ENCODE measurements at regions not wholly inside any gene's neighbourhood (a gene's known extent, or its start where the extent isn't known, plus 50 kb on each side); places are given as distances from the start of the nearest gene placed in this dataset.

DNA sequence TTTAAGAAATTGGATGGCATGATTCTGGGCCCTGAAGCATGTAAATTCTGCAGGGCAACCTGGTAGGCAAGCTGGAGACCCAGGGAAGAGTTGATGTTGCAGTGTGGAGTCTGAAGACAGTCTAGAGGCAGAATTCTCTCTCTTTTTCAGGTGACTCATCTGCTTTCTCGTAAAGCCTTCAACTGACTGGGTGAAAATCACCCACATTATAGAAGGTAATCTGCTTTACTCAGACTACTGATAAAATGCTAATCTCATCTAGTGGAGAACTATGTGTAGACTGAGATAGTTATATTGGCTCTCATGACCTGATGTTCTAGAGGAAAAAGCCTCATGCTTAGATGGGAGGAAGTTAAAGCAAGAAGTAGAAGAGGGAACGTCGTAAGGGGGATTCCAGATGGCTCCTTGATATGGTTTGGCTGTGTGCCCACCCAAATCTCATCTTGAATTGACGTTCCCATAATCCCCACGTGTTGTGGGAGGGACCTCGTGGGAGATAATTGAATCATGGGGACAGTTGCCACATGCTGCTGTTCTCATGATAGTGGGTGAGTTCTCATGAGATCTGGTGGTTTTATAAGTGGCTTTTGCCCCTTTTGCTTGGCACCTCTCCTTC lies 723.8 kb downstream of the BCL11B start:
- no peaks in the 10 kb centered on the region for H3K79me1 ChIP-seq (ENCODE audit: low read depth in 1 of 2, low read length in 2 of 2)
- ATAC-seq (ENCODE audit: low read depth) (no peak), DNase-seq (no peak)
- no peak overlapping the region for H4K5ac ChIP-seq (ENCODE audit: low read depth, low read length)
- H3K9me1 ChIP-seq (ENCODE audit: insufficient read depth, low read length), result no peaks in the 10 kb centered on the region
- no peak overlapping the region for H3K23ac ChIP-seq (ENCODE audit: low read depth, low read length)
- H3K4me3 ChIP-seq (ENCODE audit: insufficient read depth, low read depth, low read length), result no peak overlapping the region
- WGBS, 2 experiments (ENCODE audit: extremely low coverage in 2 of 2, insufficient read length in 1 of 2), result no CpG with 5 or more reads among the region's 6 CpGs
- no peak overlapping the region for H2BK120ac ChIP-seq (ENCODE audit: low read depth, low read length)
- H3K4ac ChIP-seq (ENCODE audit: low read depth, low read length), result no peak overlapping the region
- intact Hi-C loops (cut with micrococcal nuclease), result no loop called here
- H2BK5ac ChIP-seq (ENCODE audit: low read depth, low read length, poor library complexity, severe bottlenecking), result no peak overlapping the region
- no peak overlapping the region for H4K91ac ChIP-seq (ENCODE audit: insufficient read depth, low read depth, low read length)
- no peak overlapping the region for H3K14ac ChIP-seq (replicated peaks; ENCODE audit: low read depth, low read length)
- H3K36me3 ChIP-seq (ENCODE audit: control insufficient read depth, insufficient read depth, low read length), result no peaks in the 10 kb centered on the region
- H2AK9ac ChIP-seq (replicated peaks; ENCODE audit: low read depth, low read length, poor library complexity), result no peak overlapping the region
- H3K9ac ChIP-seq (ENCODE audit: low read depth, low read length), result no peak overlapping the region
- no peak overlapping the region for H3K18ac ChIP-seq (ENCODE audit: low read depth, low read length)
- in situ Hi-C loops (cut with MboI; ENCODE audit: low sequenced_read_pairs), result no loop called here
- no peak overlapping the region for H4K8ac ChIP-seq (ENCODE audit: low read depth in 2 of 2, low read length in 2 of 2)
- H3K4me1 ChIP-seq (ENCODE audit: control insufficient read depth, insufficient read depth, low read length), result no peaks in the 10 kb centered on the region
- TF ChIP-seq, protein P1, sequence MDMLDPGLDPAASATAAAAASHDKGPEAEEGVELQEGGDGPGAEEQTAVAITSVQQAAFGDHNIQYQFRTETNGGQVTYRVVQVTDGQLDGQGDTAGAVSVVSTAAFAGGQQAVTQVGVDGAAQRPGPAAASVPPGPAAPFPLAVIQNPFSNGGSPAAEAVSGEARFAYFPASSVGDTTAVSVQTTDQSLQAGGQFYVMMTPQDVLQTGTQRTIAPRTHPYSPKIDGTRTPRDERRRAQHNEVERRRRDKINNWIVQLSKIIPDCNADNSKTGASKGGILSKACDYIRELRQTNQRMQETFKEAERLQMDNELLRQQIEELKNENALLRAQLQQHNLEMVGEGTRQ (IDR thresholded peaks at IDR 0.05; ENCODE audit: low read depth, low read length), result no peak
- TF ChIP-seq POLR2A (IDR thresholded peaks at IDR 0.05; ENCODE audit: low read depth, low read length) (no peak), NFE2L2 (IDR thresholded peaks at IDR 0.05; ENCODE audit: low read depth, low read length) (no peak), SMC3 (IDR thresholded peaks at IDR 0.05; ENCODE audit: low read depth, low read length) (no peak), MAFK (IDR thresholded peaks at IDR 0.05; ENCODE audit: low read depth, low read length) (no peak), MXI1 (IDR thresholded peaks at IDR 0.05; ENCODE audit: borderline replicate concordance, low read depth, low read length) (no peak), CEBPB (IDR thresholded peaks at IDR 0.05; ENCODE audit: low read depth, low read length) (no peak), RFX5 (IDR thresholded peaks at IDR 0.05; ENCODE audit: low read depth, low read length) (no peak), RCOR1 (IDR thresholded peaks at IDR 0.05; ENCODE audit: insufficient replicate concordance, low read length) (no peak), FOS (IDR thresholded peaks at IDR 0.05; ENCODE audit: low read depth, low read length) (no peak), CHD1 (IDR thresholded peaks at IDR 0.05; ENCODE audit: low read depth, low read length) (no peak), RAD21 (IDR thresholded peaks at IDR 0.05; ENCODE audit: low read length) (no peak), BHLHE40 (IDR thresholded peaks at IDR 0.05; ENCODE audit: low read depth, low read length) (no peak), MAZ (IDR thresholded peaks at IDR 0.05; ENCODE audit: borderline replicate concordance, low read depth, low read length) (no peak)
- TF ChIP-seq, protein P2, sequence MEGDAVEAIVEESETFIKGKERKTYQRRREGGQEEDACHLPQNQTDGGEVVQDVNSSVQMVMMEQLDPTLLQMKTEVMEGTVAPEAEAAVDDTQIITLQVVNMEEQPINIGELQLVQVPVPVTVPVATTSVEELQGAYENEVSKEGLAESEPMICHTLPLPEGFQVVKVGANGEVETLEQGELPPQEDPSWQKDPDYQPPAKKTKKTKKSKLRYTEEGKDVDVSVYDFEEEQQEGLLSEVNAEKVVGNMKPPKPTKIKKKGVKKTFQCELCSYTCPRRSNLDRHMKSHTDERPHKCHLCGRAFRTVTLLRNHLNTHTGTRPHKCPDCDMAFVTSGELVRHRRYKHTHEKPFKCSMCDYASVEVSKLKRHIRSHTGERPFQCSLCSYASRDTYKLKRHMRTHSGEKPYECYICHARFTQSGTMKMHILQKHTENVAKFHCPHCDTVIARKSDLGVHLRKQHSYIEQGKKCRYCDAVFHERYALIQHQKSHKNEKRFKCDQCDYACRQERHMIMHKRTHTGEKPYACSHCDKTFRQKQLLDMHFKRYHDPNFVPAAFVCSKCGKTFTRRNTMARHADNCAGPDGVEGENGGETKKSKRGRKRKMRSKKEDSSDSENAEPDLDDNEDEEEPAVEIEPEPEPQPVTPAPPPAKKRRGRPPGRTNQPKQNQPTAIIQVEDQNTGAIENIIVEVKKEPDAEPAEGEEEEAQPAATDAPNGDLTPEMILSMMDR (conservative IDR thresholded peaks at IDR 0.05; ENCODE audit: low read depth, low read length), result no peak
- TF ChIP-seq, protein P3, sequence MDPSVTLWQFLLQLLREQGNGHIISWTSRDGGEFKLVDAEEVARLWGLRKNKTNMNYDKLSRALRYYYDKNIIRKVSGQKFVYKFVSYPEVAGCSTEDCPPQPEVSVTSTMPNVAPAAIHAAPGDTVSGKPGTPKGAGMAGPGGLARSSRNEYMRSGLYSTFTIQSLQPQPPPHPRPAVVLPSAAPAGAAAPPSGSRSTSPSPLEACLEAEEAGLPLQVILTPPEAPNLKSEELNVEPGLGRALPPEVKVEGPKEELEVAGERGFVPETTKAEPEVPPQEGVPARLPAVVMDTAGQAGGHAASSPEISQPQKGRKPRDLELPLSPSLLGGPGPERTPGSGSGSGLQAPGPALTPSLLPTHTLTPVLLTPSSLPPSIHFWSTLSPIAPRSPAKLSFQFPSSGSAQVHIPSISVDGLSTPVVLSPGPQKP (IDR thresholded peaks at IDR 0.05; ENCODE audit: borderline replicate concordance, low read depth, low read length), result no peak
- dilution Hi-C loops (cut with HindIII; ENCODE audit: low sequenced_read_pairs, unreplicated experiment), result no loop called here
- H3K56ac ChIP-seq (ENCODE audit: extremely low read depth, insufficient read depth, low read length), result no peak overlapping the region
- no peak overlapping the region for H2BK20ac ChIP-seq (ENCODE audit: low read depth, low read length)
- ChIA-PET POLR2A (ENCODE audit: unreplicated experiment) (no interaction called here), CTCF (no interaction called here)
- no peak overlapping the region for H2AK5ac ChIP-seq (ENCODE audit: low read depth, low read length)
- H3K4me2 ChIP-seq (ENCODE audit: low read depth, low read length), result no peak overlapping the region
- H2BK15ac ChIP-seq (ENCODE audit: low read depth, low read length), result no peak overlapping the region
- H4K20me1 ChIP-seq (ENCODE audit: insufficient read depth, low read length), result no peaks in the 10 kb centered on the region
- H2AFZ ChIP-seq (replicated peaks; ENCODE audit: low read length, poor library complexity), result no peak overlapping the region
- no peak overlapping the region for H3K27ac ChIP-seq (ENCODE audit: insufficient read depth, low read length)
- no peaks in the 10 kb centered on the region for H3K27me3 ChIP-seq (ENCODE audit: control insufficient read depth, insufficient read depth, low read length)
- peaks cover 12% of the 10 kb centered on the region for H3K9me3 ChIP-seq (ENCODE audit: control insufficient read depth, insufficient read depth, low read length)
- no TSS peak for BruUV-seq (replicated peaks)

All from IMR-90 (cell line).